Effector memory CD8-positive, alpha-beta T cell (primary cell): ENCODE measurements at regions not wholly inside any gene's neighbourhood (a gene's known extent, or its start where the extent isn't known, plus 50 kb on each side); places are given as distances from the start of the nearest gene placed in this dataset.
A peak's percentile ranks its signal among the peaks of the same experiment; 100 is the strongest.

Source experiments
- ATAC-seq: fragments of 150-1000 bp; cut with Tn5 transposase; replicated peaks from 2 replicates; pipeline ENCODE4 v1.10.0; 2021; ENCODE audit warnings: mild to moderate bottlenecking, moderate library complexity
- DNase-seq, 3 experiments: peaks; one replicate each; pipeline ENCODE4 v3.0.0; 2021
- H3K27ac Mint-ChIP-seq, 2 donors: one replicate each; pipeline ENCODE4 v1.8.0; 2022; ENCODE audit warnings: mild to moderate bottlenecking in 2 of 2, mixed read lengths in 2 of 2, moderate library complexity in 2 of 2
- H3K27me3 Mint-ChIP-seq, 2 donors: one replicate each; pipeline ENCODE4 v1.8.0; 2022; ENCODE audit warnings: mixed read lengths in 2 of 2
- H3K36me3 Mint-ChIP-seq: one replicate; pipeline ENCODE4 v1.8.0; 2022; ENCODE audit warnings: mild to moderate bottlenecking, moderate library complexity, mixed read lengths; ENCODE audit not compliant: insufficient read depth
- H3K4me1 Mint-ChIP-seq, 2 donors: one replicate each; pipeline ENCODE4 v1.8.0; 2022; ENCODE audit warnings: low read depth in 2 of 2, mixed read lengths in 2 of 2
- H3K4me3 Mint-ChIP-seq, 2 donors: one replicate each; pipeline ENCODE4 v1.8.0; 2022; ENCODE audit warnings: mild to moderate bottlenecking in 2 of 2, mixed read lengths in 2 of 2, moderate library complexity in 2 of 2
- H3K9me3 Mint-ChIP-seq, 2 donors: one replicate each; pipeline ENCODE4 v1.8.0; 2022; ENCODE audit warnings: mixed read lengths in 2 of 2

GRCh38 chr17:410543-411401 lies 58.2 kb upstream of the RPH3AL start:
- peak overlapping the region; percentile 82 to 84 for H3K4me3 Mint-ChIP-seq
- peak; percentile 84 for ATAC-seq

GRCh38 chr17:409848-410542 lies 57.4 kb upstream of the RPH3AL start:
- peak; percentile 34 for ATAC-seq
- Mint-ChIP-seq H3K36me3 (peaks cover 34% of the 10 kb centered on the region), H3K4me3 (peak overlapping the region; percentile 82 to 84), H3K27me3 (no peaks in the 10 kb centered on the region), H3K9me3 (no peaks in the 10 kb centered on the region), H3K27ac (peak overlapping the region; percentile 91 to 96), H3K4me1 (peaks cover 41 to 44% of the 10 kb centered on the region in 2 donors)
- peak; percentile 97 to 99 (median 98) for DNase-seq

More at GRCh38 chr17:410543-411401, 58.2 kb upstream of the RPH3AL start:
- H3K36me3 Mint-ChIP-seq, result peaks cover 34% of the 10 kb centered on the region
- H3K27ac Mint-ChIP-seq, result peak overlapping the region; percentile 91 to 96
- no peaks in the 10 kb centered on the region for H3K27me3 Mint-ChIP-seq
- peak; percentile 74 to 79 (median 77) for DNase-seq
- no peaks in the 10 kb centered on the region for H3K9me3 Mint-ChIP-seq
- H3K4me1 Mint-ChIP-seq, result peaks cover 43 to 44% of the 10 kb centered on the region in 2 donors

GRCh38 chr17:409308-409847 lies 56.8 kb upstream of the RPH3AL start:
- Mint-ChIP-seq H3K27me3 (no peaks in the 10 kb centered on the region), H3K27ac (peak overlapping the region; percentile 91 to 96), H3K36me3 (peaks cover 34% of the 10 kb centered on the region)

GRCh38 chr17:404703-405102 lies 52.1 kb upstream of the RPH3AL start:
- no peak for ATAC-seq

More at GRCh38 chr17:409308-409847, 56.8 kb upstream of the RPH3AL start:
- ATAC-seq (no peak), DNase-seq (no peak)
- H3K4me1 Mint-ChIP-seq, result peaks cover 39 to 40% of the 10 kb centered on the region in 2 donors
- no peaks in the 10 kb centered on the region for H3K9me3 Mint-ChIP-seq
- H3K4me3 Mint-ChIP-seq, result peak overlapping the region; percentile 82 to 84

More at GRCh38 chr17:404703-405102, 52.1 kb upstream of the RPH3AL start:
- no peak overlapping the region for H3K4me3 Mint-ChIP-seq
- H3K9me3 Mint-ChIP-seq, result no peaks in the 10 kb centered on the region
- DNase-seq, result no peak
- H3K27me3 Mint-ChIP-seq, result no peaks in the 10 kb centered on the region
- H3K36me3 Mint-ChIP-seq, result peaks cover 21% of the 10 kb centered on the region
- peaks cover 8% of the 10 kb centered on the region in 2 donors for H3K4me1 Mint-ChIP-seq
- no peak overlapping the region for H3K27ac Mint-ChIP-seq
